Dedifferentiated amniotic fluid mesenchymal stem cell (primary cell): ENCODE measurements at regions not wholly inside any gene's neighbourhood (a gene's known extent, or its start where the extent isn't known, plus 50 kb on each side); places are given as distances from the start of the nearest gene placed in this dataset.
"Not testable (repeated sequence)": the region's sequence is repeated elsewhere in the genome, so short reads cannot be mapped to it uniquely, and the experiment has no call there.

Source experiments
- DNase-seq: peaks from one replicate; pipeline ENCODE4 v3.0.0-alpha.2; 2016; ENCODE audit errors: extremely low spot score

GRCh38 chr13:81293594-81294164, 952.8 kb upstream of the SPRY2 start:
- DNase-seq = no peak

- no peak for DNase-seq
Observed at GRCh38 chr13:81283561-81283960, 942.6 kb upstream of the SPRY2 start.

GRCh38 chr13:81283062-81283461, 942.1 kb upstream of the SPRY2 start:
- DNase-seq = no peak

DNA sequence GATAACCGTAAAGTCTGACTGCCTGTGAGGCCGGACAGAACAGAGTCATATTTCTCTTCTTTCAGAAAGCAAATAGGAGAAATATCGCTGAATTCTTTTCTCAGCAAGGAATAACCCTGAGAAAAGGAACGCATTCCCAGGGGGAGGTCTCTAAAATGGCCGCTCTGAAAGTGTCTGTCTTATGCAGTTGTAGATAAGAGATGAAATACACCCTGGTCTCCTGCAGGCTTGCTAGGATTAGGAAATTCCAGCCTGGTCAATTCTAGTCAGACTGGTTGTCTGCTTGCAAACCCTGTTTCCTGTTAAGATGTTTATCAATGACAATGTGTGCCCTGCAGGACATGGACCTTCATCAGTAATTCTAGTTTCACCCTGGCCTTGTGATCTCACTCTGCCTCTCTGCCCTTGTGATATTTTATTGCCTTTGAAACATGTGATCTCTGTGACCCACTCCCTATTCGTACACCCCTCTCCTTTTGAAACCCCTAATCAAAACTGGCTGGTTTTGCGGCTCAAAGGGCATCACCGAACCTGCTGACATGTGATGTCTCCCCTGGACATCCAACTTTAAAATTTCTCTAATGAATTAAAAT, 934.8 kb upstream of the SPRY2 start:
- no peak for DNase-seq

DNA sequence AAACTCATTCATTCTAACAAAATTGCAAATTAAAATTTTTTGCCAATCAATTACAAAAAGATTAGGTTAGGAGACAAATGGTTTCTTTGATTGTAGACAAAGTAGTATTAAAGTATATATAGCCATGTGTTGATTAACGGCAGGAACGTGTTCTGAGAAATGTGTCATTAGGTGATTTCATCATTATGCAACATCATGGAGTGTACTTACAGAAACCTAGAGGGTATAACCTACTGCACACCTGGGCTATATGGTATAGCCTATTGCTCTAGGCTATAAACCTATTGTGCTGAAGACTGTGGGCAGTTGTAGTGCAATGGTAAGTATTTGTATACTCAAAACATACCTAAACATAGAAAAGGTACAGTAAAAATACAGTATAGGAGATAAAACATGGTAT, 906.8 kb upstream of the SPRY2 start:
- DNase-seq = no peak

DNA sequence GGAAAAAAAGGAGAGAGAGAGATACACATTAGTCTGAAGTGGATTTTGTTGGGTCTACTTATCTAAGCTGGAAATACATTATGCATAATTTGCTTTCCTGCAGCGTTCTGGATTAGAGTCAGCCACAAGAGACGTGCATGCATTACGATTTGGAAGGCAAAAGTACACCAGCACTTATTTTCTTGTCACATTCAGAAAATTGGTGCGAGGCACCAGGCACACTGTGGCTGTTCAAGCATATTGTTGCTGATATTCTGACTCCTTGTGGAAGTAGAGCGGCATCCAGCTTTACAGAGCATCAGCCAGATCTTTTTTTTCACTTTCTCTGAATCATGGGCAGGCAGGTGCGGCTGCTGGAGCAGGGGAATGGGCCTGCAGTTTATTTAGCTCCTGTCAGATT, 905.6 kb upstream of the SPRY2 start:
- no peak for DNase-seq

DNA sequence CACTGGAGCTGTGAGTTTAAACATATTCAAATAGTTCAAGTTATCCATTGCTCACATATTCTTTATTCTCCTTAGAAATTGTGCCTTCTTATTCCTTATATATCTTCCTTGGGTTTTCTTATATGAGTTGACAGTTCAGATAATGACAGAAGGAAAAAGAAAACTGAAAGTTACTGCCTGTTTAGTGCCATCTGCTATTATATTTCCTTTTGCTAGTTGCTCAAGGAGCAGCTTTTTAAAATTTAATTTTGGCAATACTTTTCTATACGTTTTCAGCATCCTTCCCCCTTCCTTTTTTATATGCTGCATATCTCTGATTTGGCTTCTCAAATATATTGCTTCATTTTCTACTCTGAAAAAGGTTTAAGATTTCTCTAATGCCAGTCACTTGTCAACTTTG, 903.1 kb upstream of the SPRY2 start:
- no peak for DNase-seq

- no peak for DNase-seq
Observed at GRCh38 chr13:81230386-81230785, 889.5 kb upstream of the SPRY2 start.

DNA sequence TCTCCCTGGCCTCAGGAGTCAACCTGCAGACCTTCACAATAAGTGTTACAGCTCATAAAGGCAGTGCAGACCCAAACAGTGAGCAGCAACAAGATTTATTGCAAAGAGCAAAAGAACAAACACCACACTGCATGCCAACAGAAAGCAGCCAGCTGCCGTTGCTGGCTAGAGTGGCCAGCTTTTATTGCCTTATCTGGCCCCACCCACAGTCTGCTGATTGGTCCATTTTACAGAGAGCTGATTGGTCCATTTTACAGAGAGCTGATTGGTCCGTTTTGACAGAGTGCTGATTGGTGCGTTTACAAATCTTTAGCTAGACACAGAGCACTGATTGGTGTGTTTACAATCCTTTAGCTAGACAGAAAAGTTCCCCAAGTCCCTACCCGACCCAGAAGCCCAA, 885.9 kb upstream of the SPRY2 start:
- not testable (repeated sequence) for DNase-seq

DNA sequence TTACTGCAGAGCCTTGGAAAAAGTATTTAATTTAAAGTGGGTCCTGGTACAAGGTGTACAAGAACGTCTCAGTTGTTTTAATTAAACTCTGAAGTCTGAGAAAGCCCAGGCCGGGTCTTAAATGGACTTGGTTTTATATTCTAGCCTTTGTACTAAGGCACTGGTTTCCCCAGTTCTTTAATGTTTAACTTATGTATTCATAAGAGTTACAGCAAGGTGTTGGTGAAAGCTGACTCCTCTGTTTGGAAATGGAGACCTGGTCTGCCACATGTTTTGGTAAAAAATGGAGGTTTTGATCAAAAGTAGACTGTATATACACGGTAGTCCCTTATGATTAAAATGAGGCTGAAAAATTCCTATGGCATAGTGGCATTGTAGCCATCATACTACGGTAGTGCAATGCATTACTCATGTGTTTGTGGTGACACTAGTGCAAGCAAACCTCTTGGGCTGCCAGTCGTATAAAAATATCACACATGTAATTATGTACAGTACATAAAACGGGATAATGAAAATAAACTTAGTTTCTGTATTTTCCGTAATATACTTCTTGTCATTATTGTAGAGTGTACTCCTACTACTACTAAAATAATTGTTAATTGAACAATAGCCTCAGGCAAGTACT, 883.4 kb upstream of the SPRY2 start:
- DNase-seq = no peak

- no peak for DNase-seq
Observed at GRCh38 chr13:81223778-81224177, 882.9 kb upstream of the SPRY2 start.

GRCh38 chr13:81211713-81212112, 870.8 kb upstream of the SPRY2 start:
- no peak for DNase-seq

DNA sequence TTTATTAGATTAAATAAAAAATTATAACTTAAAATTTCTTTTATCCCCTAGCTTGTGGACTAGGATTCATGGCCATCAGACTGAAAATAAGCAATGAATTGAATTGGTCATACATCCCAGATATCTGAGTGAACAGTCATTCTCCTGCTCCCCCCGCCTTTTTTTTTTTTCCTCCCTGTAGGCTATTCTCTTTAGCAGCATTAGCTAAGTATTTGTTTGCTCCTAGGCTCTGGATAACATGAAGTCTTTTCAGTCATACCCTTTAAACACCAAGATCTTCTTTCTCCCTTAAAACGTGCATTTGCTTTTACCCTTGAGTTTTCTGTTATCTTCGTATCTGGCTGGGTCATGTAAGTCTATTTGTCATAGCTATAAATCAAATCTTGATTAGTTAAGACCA, 866.7 kb upstream of the SPRY2 start:
- DNase-seq = peak; percentile 16

- no peak for DNase-seq
Observed at GRCh38 chr13:81207231-81207630, 866.3 kb upstream of the SPRY2 start.

DNA sequence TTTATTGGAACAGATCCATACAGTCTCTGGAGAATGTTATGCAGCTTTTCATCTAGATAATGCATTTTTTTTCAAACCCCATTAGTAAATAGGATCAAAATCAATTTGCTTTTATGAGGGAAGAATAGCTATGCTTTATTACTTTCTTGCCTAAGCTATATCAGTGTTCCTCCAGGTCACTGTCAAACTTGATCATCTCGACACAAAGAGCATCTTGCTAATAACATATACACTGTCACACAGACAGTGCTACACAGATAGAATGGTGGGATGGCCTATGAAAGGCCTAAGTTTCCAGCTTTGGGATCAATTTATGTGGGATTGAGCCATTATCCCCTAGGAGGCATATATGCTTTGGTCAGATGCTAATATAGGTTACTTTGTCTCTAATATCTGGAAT, 862.9 kb upstream of the SPRY2 start:
- DNase-seq = no peak

DNA sequence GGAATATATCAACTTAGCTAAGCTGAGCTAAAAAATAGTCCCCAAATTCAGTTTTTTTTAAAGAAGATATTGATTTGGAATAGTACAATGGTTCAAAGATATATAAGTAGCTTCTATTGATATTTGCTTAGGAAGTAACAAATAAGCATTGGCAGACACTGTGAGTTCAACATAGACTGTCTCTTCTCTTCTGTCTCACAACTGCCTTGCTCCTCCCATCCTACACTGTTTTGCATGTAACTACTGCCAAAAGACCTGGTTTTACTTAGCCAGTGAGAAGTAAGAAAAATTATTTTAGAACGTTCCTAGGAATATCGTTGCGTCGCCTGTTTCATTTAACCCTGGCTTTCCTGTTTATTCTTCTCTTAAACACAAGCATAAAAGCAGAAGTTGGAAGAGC, 859.0 kb upstream of the SPRY2 start:
- DNase-seq = no peak

DNA sequence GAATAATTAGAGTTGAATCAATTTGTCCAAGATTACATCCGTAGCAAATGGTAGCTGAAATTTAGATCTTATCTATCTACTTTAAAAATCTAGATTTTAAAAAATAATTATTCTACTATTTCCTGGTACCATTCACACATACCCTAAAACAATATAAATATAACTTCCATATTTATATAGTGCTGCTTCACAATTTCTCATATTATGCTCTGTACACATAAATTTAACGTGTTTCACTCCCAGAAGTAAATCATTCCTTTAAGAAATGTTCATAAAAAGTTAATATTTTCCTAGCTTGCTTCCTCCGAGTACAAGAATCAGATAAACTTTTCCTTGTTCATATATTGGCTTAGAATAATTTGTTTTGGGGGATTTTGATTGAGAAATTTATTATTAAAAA, 857.0 kb upstream of the SPRY2 start:
- no peak for DNase-seq

- DNase-seq = no peak
Observed at GRCh38 chr13:81197483-81197882, 856.6 kb upstream of the SPRY2 start.

GRCh38 chr13:81194362-81194761, 853.4 kb upstream of the SPRY2 start:
- no peak for DNase-seq

DNA sequence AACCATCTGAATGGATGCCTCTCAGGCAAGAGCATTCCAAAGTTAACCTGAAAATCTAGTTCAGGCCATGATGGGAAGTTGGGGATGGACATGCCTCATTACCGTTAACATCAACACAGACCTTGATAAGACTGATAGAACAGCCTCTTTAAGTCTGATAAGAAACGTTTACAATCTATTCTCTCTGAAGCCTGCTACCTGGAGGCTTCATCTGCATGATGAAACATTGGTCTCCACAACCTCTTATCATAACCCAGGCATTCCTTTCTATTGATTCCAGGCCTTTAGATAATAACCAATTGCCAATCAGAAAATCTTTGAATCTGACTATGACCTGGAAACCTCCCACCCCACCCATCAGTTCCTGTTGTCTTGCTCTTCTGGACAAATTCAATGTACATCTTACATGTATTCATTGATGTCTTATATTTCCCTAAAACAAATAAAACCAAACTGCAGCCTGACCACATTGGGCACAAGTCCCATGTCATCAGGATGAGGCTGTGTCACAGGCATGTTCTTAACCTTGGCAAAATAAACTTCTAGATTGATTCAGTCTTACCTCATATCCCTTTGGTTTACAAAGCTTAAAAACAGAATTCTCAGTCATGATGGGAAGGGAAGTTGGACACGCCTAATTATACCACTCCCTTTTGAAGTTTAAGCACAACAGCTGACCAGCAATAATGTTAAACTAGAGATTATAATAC, 843.8 kb upstream of the SPRY2 start:
- peak; percentile 19 for DNase-seq

GRCh38 chr13:81172603-81173002, 831.7 kb upstream of the SPRY2 start:
- DNase-seq = no peak

DNA sequence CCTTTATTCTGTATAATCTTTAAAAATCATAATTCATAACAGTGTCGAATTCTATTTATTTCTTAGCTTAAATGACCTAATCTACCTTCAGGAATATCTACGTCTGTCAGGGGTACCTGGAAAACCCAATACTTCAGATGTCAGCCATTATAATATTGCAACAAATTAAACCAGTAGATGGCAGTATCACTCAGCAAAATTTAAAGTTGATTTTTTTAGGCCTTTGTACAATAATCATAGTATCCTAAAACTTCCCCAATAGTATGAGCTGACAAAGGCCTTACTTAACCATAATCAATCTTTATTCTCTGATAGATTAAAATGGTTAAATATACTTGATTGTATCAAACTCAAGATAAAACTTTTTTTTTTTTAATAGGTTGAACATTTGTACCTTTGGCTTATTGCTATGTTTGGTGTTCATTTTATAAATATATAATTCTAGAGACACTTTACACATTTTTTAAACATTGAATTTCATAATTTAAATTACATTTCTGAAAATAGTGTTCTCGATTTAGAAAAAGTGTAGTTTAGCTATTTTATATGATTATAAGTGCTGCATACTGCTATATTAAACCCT, 830.2 kb upstream of the SPRY2 start:
- DNase-seq = peak; percentile 51

- not testable (repeated sequence) for DNase-seq
Observed at GRCh38 chr13:81163823-81164222, 822.9 kb upstream of the SPRY2 start.
